Astrocyte (in vitro differentiated cells and primary cell): ENCODE measurements at regions not wholly inside any gene's neighbourhood (a gene's known extent, or its start where the extent isn't known, plus 50 kb on each side); places are given as distances from the start of the nearest gene placed in this dataset.

Experiments
- DNase-seq: peaks from one replicate; pipeline ENCODE4 v3.0.0-alpha.2; 2010; ENCODE audit warnings: low read depth
- FAIRE-seq: peaks from 2 replicates; lab custom pipeline; 2011; peaks lifted over from hg19 to GRCh38; lab: Jason Lieb, UNC
- H2AFZ ChIP-seq: 2 replicates; pipeline ENCODE4 v1.6.0; 2012; ENCODE audit warnings: low read depth, low read length, inconsistent platforms
- H3K27ac ChIP-seq: 2 replicates; pipeline ENCODE4 v1.5.1; 2011; ENCODE audit warnings: low read depth, low read length, inconsistent platforms
- H3K27me3 ChIP-seq: 2 replicates; pipeline ENCODE4 v1.6.0; 2011; ENCODE audit warnings: low read length, inconsistent platforms; ENCODE audit not compliant: insufficient read depth
- H3K36me3 ChIP-seq: 2 replicates; pipeline ENCODE4 v1.5.1; 2011; ENCODE audit warnings: low read length, inconsistent platforms; ENCODE audit not compliant: insufficient read depth
- H3K4me1 ChIP-seq: 2 replicates; pipeline ENCODE4 v1.5.1; 2011; ENCODE audit warnings: low read length, inconsistent platforms; ENCODE audit not compliant: insufficient read depth
- H3K4me2 ChIP-seq: 2 replicates; pipeline ENCODE4 v1.6.0; 2012; ENCODE audit warnings: low read length, inconsistent platforms
- H3K4me3 ChIP-seq: 2 replicates; pipeline ENCODE4 v1.5.1; 2011; ENCODE audit warnings: low read depth, mild to moderate bottlenecking, low read length, inconsistent platforms; ENCODE audit not compliant: insufficient read depth
- H3K79me2 ChIP-seq: 2 replicates; pipeline ENCODE4 v1.6.0; 2012; ENCODE audit warnings: mild to moderate bottlenecking, low read length, inconsistent platforms; ENCODE audit not compliant: insufficient read depth
- H3K9ac ChIP-seq: 2 replicates; pipeline ENCODE4 v1.6.0; 2012; ENCODE audit warnings: mild to moderate bottlenecking, low read length, inconsistent platforms
- H3K9me3 ChIP-seq: 2 replicates; pipeline ENCODE4 v1.5.1; 2012; ENCODE audit warnings: low read depth, mild to moderate bottlenecking, low read length, inconsistent platforms; ENCODE audit not compliant: insufficient read depth
- H4K20me1 ChIP-seq: 2 replicates; pipeline ENCODE4 v1.6.0; 2012; ENCODE audit warnings: low read length, inconsistent platforms; ENCODE audit not compliant: insufficient read depth
- H3K27ac Mint-ChIP-seq: one replicate; pipeline ENCODE4 v1.8.0; 2021; ENCODE audit warnings: mild to moderate bottlenecking, mixed read lengths; ENCODE audit not compliant: unreplicated experiment
- H3K27me3 Mint-ChIP-seq: one replicate; pipeline ENCODE4 v1.8.0; 2021; ENCODE audit warnings: low read depth, mixed read lengths; ENCODE audit not compliant: unreplicated experiment
- H3K36me3 Mint-ChIP-seq: one replicate; pipeline ENCODE4 v1.8.0; 2021; ENCODE audit warnings: low read depth, mixed read lengths; ENCODE audit not compliant: unreplicated experiment
- H3K4me1 Mint-ChIP-seq: one replicate; pipeline ENCODE4 v1.8.0; 2021; ENCODE audit warnings: low read depth, mixed read lengths; ENCODE audit not compliant: unreplicated experiment
- H3K4me3 Mint-ChIP-seq: one replicate; pipeline ENCODE4 v1.8.0; 2021; ENCODE audit warnings: mild to moderate bottlenecking, moderate library complexity, mixed read lengths; ENCODE audit not compliant: unreplicated experiment
- H3K9me3 Mint-ChIP-seq: one replicate; pipeline ENCODE4 v1.8.0; 2021; ENCODE audit warnings: mild to moderate bottlenecking, mixed read lengths; ENCODE audit not compliant: unreplicated experiment
- CTCF ChIP-seq: IDR thresholded peaks from 2 replicates; pipeline ENCODE4 v1.5.1; 2011; ENCODE audit warnings: low read depth, mild to moderate bottlenecking, inconsistent platforms, low read length, moderate library complexity; ENCODE audit not compliant: insufficient read depth
- EZH2 ChIP-seq: IDR thresholded peaks from 2 replicates; pipeline ENCODE4 v1.6.1; 2012; ENCODE audit warnings: mild to moderate bottlenecking, low read length, inconsistent platforms; ENCODE audit not compliant: insufficient read depth

- no peak overlapping the region for H3K4me3 ChIP-seq
- H4K20me1 ChIP-seq: no peaks in the 10 kb centered on the region
- H3K9me3 ChIP-seq: peaks cover 5% of the 10 kb centered on the region
- H3K4me2 ChIP-seq: no peak overlapping the region
- no peaks in the 10 kb centered on the region for H3K36me3 Mint-ChIP-seq
- H2AFZ ChIP-seq: no peak overlapping the region
- H3K79me2 ChIP-seq: no peaks in the 10 kb centered on the region
- DNase-seq (no peak), FAIRE-seq (no peak)
- H3K4me3 Mint-ChIP-seq: no peak overlapping the region
- H3K27ac Mint-ChIP-seq: no peak overlapping the region
- no peak overlapping the region for H3K9ac ChIP-seq
- H3K4me1 Mint-ChIP-seq: no peaks in the 10 kb centered on the region
- H3K27me3 ChIP-seq: no peaks in the 10 kb centered on the region
- H3K4me1 ChIP-seq: peaks cover 3% of the 10 kb centered on the region
- peaks cover 2% of the 10 kb centered on the region for H3K27me3 Mint-ChIP-seq
- peaks cover 2% of the 10 kb centered on the region for H3K9me3 Mint-ChIP-seq
- no peaks in the 10 kb centered on the region for H3K36me3 ChIP-seq
- TF ChIP-seq EZH2: no peak
- TF ChIP-seq CTCF: no peak
- no peak overlapping the region for H3K27ac ChIP-seq
Measured at GRCh38 chr4:155540698-155541097, 126.0 kb upstream of the GUCY1A1 start.

- Histone ChIP-seq H3K9ac (no peak overlapping the region), H3K9me3 (peaks cover under 1% of the 10 kb centered on the region), H4K20me1 (no peaks in the 10 kb centered on the region), H3K4me1 (peaks cover 3% of the 10 kb centered on the region), H3K27me3 (no peaks in the 10 kb centered on the region), H2AFZ (no peak overlapping the region), H3K79me2 (no peaks in the 10 kb centered on the region), H3K27ac (no peak overlapping the region), H3K4me2 (no peak overlapping the region), H3K4me3 (no peak overlapping the region), H3K36me3 (no peaks in the 10 kb centered on the region)
- Mint-ChIP-seq H3K9me3 (no peaks in the 10 kb centered on the region), H3K27ac (no peak overlapping the region), H3K36me3 (no peaks in the 10 kb centered on the region), H3K4me3 (no peak overlapping the region), H3K27me3 (peaks cover 2% of the 10 kb centered on the region), H3K4me1 (no peaks in the 10 kb centered on the region)
- FAIRE-seq: no peak
- no peak for TF ChIP-seq CTCF
- TF ChIP-seq EZH2: no peak
- no peak for DNase-seq
Measured at GRCh38 chr4:155539746-155540145, 126.9 kb upstream of the GUCY1A1 start.

- H3K4me3 ChIP-seq: no peak overlapping the region
- no peaks in the 10 kb centered on the region for H4K20me1 ChIP-seq
- Mint-ChIP-seq H3K9me3 (no peaks in the 10 kb centered on the region), H3K4me1 (no peaks in the 10 kb centered on the region), H3K4me3 (no peak overlapping the region), H3K36me3 (no peaks in the 10 kb centered on the region), H3K27me3 (peaks cover 2% of the 10 kb centered on the region), H3K27ac (no peak overlapping the region)
- no peak overlapping the region for H3K27ac ChIP-seq
- H3K79me2 ChIP-seq: no peaks in the 10 kb centered on the region
- H3K4me1 ChIP-seq: no peaks in the 10 kb centered on the region
- DNase-seq (no peak), FAIRE-seq (no peak)
- H3K9me3 ChIP-seq: no peaks in the 10 kb centered on the region
- no peak overlapping the region for H3K4me2 ChIP-seq
- H3K36me3 ChIP-seq: no peaks in the 10 kb centered on the region
- no peak overlapping the region for H2AFZ ChIP-seq
- TF ChIP-seq CTCF (no peak), EZH2 (no peak)
- H3K9ac ChIP-seq: no peak overlapping the region
- H3K27me3 ChIP-seq: no peaks in the 10 kb centered on the region
Measured at GRCh38 chr4:155535802-155536454, 130.7 kb upstream of the GUCY1A1 start.
